Right ventricle myocardium inferior (tissue), 1 donor: ENCODE measurements at regions not wholly inside any gene's neighbourhood (a gene's known extent, or its start where the extent isn't known, plus 50 kb on each side); places are given as distances from the start of the nearest gene placed in this dataset.
"Not testable (repeated sequence)": the region's sequence is repeated elsewhere in the genome, so short reads cannot be mapped to it uniquely, and the experiment has no call there.

Experiments
- ATAC-seq: fragments of 200-7000 bp; cut with Tn5 transposase; one replicate; pipeline ENCODE4 v1.9.1; 2020; ENCODE audit warnings: mild to moderate bottlenecking, moderate library complexity
- DNase-seq: peaks from one replicate; pipeline ENCODE4 v3.0.0; 2021; ENCODE audit errors: missing footprints
- intact Hi-C: fragments of 100-400 bp; cut with DNase I; formaldehyde crosslinking; loops from one replicate; pipeline ENCODE4 v1.11.0; 2022
- donor health status: DM: no; HTN: yes; CAD: no; lungs with severe emphysema.

DNA sequence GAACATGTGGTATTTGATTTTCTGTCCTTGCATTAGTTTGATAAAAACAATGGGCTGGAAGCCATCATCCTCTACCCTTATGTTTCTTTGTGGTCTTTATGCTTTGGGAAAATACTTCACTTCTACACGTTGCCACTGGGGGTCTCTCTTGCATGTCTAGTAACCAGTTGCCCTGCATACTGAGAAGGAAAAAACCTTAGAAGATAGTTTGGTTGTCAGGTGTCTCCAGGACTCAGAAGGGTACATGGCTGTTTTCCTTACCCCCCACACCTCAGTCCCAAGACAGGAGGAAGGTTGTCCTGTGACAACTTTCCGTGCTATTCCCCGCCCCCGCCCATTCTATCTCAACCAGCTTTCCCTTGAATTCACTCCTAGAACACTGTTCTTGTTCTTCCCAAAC is 62.1 kb upstream of the LANCL3 start:
- no peak for ATAC-seq

DNA sequence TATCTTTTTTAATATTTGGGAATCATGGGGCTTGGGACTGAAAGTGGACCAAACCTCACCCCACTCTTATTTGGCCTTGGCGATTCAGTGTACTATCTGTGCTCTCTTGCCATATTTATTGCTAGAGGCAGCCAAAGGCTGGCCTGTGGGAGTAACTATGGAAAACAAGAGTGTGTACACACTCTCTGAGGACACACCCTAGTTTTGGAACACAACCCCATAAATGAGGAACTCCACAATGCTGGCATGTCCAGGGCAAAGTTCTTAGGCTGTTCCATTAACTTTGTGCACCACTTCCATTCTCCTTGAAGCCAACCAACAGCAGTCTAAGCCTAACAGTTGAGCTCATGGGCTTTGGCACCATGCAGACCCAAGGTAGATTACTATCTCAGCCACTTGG is 54.9 kb upstream of the LANCL3 start:
- not testable (repeated sequence) for ATAC-seq

More for the DNA sequence above, 62.1 kb upstream of the LANCL3 start:
- no peak for DNase-seq
- intact Hi-C loops = loop anchor here (10.0 kb wide), 1 partner anchor 315 kb away; no protein-coding TSS in a partner anchor

DNA sequence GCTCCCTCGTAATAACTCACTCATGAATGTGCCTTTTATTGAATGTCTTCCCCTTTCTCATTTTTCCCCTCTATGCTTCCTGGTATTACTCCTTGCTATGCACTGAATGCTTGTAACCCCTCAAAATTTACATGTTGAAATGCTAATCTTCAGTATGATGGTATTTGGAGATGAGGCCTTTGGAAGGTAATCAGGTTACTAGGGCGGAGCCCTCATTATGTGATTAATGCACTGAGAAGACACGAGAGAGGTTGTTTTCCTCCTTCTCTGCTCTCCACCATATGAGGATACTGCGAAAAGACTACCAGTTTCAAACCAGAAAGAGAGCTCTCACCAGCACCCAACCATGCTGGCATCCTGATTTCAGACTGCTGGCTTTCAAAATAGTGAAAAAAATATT is 52.2 kb upstream of the LANCL3 start:
- intact Hi-C loops, ATAC-seq: not testable (repeated sequence)

More for the DNA sequence above, 54.9 kb upstream of the LANCL3 start:
- DNase-seq, intact Hi-C loops: not testable (repeated sequence)

DNA sequence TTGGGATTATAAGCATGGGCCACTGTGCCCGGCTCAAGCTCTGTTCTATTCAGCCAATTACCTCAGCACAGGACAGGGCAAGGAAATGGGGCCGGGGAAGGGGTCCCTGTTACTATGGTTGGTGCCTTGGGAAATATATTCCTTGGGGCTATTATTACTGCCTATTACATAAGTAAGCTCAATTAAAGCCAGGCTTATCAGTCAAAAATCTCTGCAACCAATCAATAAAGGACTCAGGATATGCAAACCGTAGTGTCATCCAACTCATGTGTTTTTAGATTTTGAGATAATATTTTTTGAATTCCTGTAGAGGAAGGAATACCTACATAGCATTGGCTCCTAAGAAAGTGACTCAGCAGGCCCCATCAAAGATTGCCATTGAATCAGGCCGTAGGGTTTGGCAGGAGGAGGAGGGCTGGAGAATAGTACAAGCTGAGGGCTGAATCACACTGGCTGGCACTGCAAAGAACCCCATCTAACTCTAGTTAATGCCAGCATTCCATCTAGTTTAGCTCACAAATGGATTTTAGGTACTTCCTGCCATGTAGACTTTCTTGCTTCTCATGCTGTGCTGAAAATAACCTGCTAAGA is 50.5 kb upstream of the LANCL3 start:
- DNase-seq, intact Hi-C loops, ATAC-seq: not testable (repeated sequence)

More for the DNA sequence above, 52.2 kb upstream of the LANCL3 start:
- not testable (repeated sequence) for DNase-seq
